Retinal pigment epithelial cell (primary cell): ENCODE measurements at regions not wholly inside any gene's neighbourhood (a gene's known extent, or its start where the extent isn't known, plus 50 kb on each side); places are given as distances from the start of the nearest gene placed in this dataset.

Experiments
- DNase-seq: peaks from one replicate; pipeline ENCODE4 v3.0.0-alpha.2; 2010; ENCODE audit warnings: low read depth
- H3K4me3 ChIP-seq: 2 replicates; pipeline ENCODE4 v1.5.1; 2011; ENCODE audit warnings: mild to moderate bottlenecking, low read length, control low read depth, moderate library complexity
- CTCF ChIP-seq: conservative IDR thresholded peaks from 2 replicates; pipeline ENCODE4 v1.5.1; 2011; ENCODE audit warnings: low read depth, low read length, control low read depth, inconsistent platforms

GRCh38 chr9:107112707-107113243, 170.3 kb upstream of the RAD23B start:
- DNase-seq = no peak

GRCh38 chr9:107118863-107119624, 164.0 kb upstream of the RAD23B start:
- DNase-seq = no peak
- no peak for TF ChIP-seq CTCF

More at GRCh38 chr9:107112707-107113243, 170.3 kb upstream of the RAD23B start:
- TF ChIP-seq CTCF = no peak
- no peak overlapping the region for H3K4me3 ChIP-seq

GRCh38 chr9:107119735-107120134, 163.3 kb upstream of the RAD23B start:
- H3K4me3 ChIP-seq = no peak overlapping the region
- TF ChIP-seq CTCF = no peak
- no peak for DNase-seq

More at GRCh38 chr9:107118863-107119624, 164.0 kb upstream of the RAD23B start:
- H3K4me3 ChIP-seq = no peak overlapping the region

GRCh38 chr9:107123389-107123788, 159.7 kb upstream of the RAD23B start:
- TF ChIP-seq CTCF = no peak
- H3K4me3 ChIP-seq = no peak overlapping the region
- no peak for DNase-seq

GRCh38 chr9:107127608-107128007, 155.5 kb upstream of the RAD23B start:
- DNase-seq = no peak
- TF ChIP-seq CTCF = peak; percentile 3
- H3K4me3 ChIP-seq = no peak overlapping the region

- no peak for DNase-seq
- no peak for TF ChIP-seq CTCF
- H3K4me3 ChIP-seq = no peak overlapping the region
Observed at GRCh38 chr9:107131108-107131799, 151.8 kb upstream of the RAD23B start.
